Heart left ventricle (tissue), 16 donors: ENCODE measurements at regions not wholly inside any gene's neighbourhood (a gene's known extent, or its start where the extent isn't known, plus 50 kb on each side); places are given as distances from the start of the nearest gene placed in this dataset.

Experiments used
- ATAC-seq, 4 donors: fragments of 200-7000 bp; cut with Tn5 transposase; one replicate each; pipeline ENCODE4 v1.9.1; 2020 to 2022; ENCODE audit warnings: moderate library complexity in 4 of 4, mild to moderate bottlenecking in 3 of 4, moderate number of reproducible peaks in 1 of 4
- DNase-seq, 5 donors: peaks; one replicate each; pipeline ENCODE4 v3.0.0-alpha.2; 2020
- H3K27ac ChIP-seq, 12 donors: fragments of 200-600 bp; sonication (generic) in 4 of 12; one replicate each; pipeline versions ENCODE4 v1.5.0 to v1.8.0; 2016 to 2022; ENCODE audit warnings: mild to moderate bottlenecking in 2 of 12
- H3K27me3 ChIP-seq, 9 donors: fragments of 200-600 bp; sonication (generic) in 2 of 9; one replicate each; pipeline versions ENCODE4 v1.5.1 to v1.8.0; 2016 to 2022; ENCODE audit warnings: mild to moderate bottlenecking in 3 of 9
- H3K36me3 ChIP-seq, 9 donors: fragments of 200-600 bp; sonication (generic) in 2 of 9; one replicate each; pipeline versions ENCODE4 v1.5.0 to v1.8.0; 2018 to 2022; ENCODE audit warnings: mild to moderate bottlenecking in 2 of 9
- H3K4me1 ChIP-seq, 12 donors: fragments of 200-600 bp; sonication (generic) in 4 of 12; one replicate each; pipeline versions ENCODE4 v1.5.0 to v1.8.0; 2016 to 2022; ENCODE audit warnings: mild to moderate bottlenecking in 3 of 12
- H3K4me3 ChIP-seq, 12 donors: fragments of 200-600 bp; sonication (generic) in 4 of 12; one replicate each; pipeline versions ENCODE4 v1.5.0 to v1.8.0; 2017 to 2022; ENCODE audit warnings: mild to moderate bottlenecking in 9 of 12, moderate library complexity in 4 of 12
- H3K9me3 ChIP-seq, 12 donors: fragments of 200-600 bp; sonication (generic) in 4 of 12; one replicate each; pipeline versions ENCODE4 v1.5.0 to v1.8.0; 2016 to 2022; ENCODE audit warnings: mild to moderate bottlenecking in 1 of 12
- POLR2A ChIP-seq, 2 donors: fragments of 450-650 bp; IDR thresholded peaks; one replicate each; pipeline ENCODE4 v1.6.1; 2017; ENCODE audit warnings: antibody characterized with exemption in 2 of 2, mild to moderate bottlenecking in 2 of 2, moderate library complexity in 2 of 2
- WGBS, 4 donors: extraction: QIAGEN DNeasy Blood & Tissue Kit in 2 of 4; methylation state at CpG; one replicate each; pipeline versions ENCODE4 v1.1.5 to v1.1.7; 2013 to 2018; 5-methylcytosine and 5-hydroxymethylcytosine counted together
- intact Hi-C, 10 donors: fragments of 100-400 bp; cut with DNase I; formaldehyde crosslinking; loops; one replicate each; pipeline versions ENCODE4 v1.11.1 to v1.14.2; 2022
- TF ChIP-seq, protein P1 (sequence below), 12 donors: fragments of 200-600 bp; sonication (generic) in 4 of 12; IDR thresholded peaks; one replicate each; pipeline versions ENCODE4 v1.5.0 to v1.8.0; 2018 to 2022; ENCODE audit warnings: antibody characterized with exemption in 12 of 12, mild to moderate bottlenecking in 5 of 12
- donor health status: ischemic (EF 13 %, LVEDD 7.1; RV severe dilation, severe dysfunction).
- donor health status: healthy with polysubstance abuse.
- donor health status: DM: no; HTN: yes; CAD: no.
- donor health status: DM: no; HTN: no; CAD: no.
- donor health status: ischemic (EF 25% LVEDD 6.9; RV normal size, moderate dysfunction).
- donor health status: ischemic (EF 25% LVEDD 5.7; RV mildly dilated, moderate dysfunction).
- donor health status: healthy.
- donor health status: DM: yes; HTN: yes; CAD: no.
- donor health status: ischemic (EF 35%, LVEDD 5.7; RV mildly dilated, moderate dysfunction).
- donor health status: nonischemic (EF 11% LVEDD 7.7; RV severe dilation, severe dysfunction).
- donor health status: DM: yes; HTN: yes; CAD: no.
- donor health status: PGD.
- donor health status: ischemic (EF 29% LVEDD 5.4; RV normal size, mild dysfunction).
- donor health status: nonischemic (EF 23%, LVEDD 6.1; RV moderate dilation, normal function).

DNA sequence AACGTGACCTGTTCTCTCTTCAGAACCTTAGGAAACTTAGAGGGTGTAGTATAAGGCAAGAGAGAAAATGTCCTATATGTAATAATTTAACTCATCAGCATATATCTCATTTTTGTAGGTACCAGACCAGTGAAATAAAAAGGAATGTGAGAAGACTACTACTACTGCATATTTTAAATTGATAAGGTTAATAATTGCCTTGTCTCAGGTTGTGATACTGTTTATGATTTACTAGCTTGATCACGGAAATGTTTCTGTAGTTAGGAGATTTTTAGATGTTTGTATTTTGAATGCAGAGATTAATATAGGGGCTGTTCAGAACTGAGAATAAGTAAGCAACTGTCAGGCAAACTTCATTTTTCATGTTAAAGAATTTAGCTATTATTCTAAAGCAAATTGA is 1563.4 kb downstream of the C4orf33 start:
- 76 to 85% (median 85%) methylated on average over 2 of the region's 2 CpGs for WGBS, 4 donors
- no peak for TF ChIP-seq POLR2A (IDR thresholded peaks at IDR 0.05)
- TF ChIP-seq, protein P1, sequence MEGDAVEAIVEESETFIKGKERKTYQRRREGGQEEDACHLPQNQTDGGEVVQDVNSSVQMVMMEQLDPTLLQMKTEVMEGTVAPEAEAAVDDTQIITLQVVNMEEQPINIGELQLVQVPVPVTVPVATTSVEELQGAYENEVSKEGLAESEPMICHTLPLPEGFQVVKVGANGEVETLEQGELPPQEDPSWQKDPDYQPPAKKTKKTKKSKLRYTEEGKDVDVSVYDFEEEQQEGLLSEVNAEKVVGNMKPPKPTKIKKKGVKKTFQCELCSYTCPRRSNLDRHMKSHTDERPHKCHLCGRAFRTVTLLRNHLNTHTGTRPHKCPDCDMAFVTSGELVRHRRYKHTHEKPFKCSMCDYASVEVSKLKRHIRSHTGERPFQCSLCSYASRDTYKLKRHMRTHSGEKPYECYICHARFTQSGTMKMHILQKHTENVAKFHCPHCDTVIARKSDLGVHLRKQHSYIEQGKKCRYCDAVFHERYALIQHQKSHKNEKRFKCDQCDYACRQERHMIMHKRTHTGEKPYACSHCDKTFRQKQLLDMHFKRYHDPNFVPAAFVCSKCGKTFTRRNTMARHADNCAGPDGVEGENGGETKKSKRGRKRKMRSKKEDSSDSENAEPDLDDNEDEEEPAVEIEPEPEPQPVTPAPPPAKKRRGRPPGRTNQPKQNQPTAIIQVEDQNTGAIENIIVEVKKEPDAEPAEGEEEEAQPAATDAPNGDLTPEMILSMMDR (IDR thresholded peaks at IDR 0.05): no peak
- no peak overlapping the region for H3K4me3 ChIP-seq

DNA sequence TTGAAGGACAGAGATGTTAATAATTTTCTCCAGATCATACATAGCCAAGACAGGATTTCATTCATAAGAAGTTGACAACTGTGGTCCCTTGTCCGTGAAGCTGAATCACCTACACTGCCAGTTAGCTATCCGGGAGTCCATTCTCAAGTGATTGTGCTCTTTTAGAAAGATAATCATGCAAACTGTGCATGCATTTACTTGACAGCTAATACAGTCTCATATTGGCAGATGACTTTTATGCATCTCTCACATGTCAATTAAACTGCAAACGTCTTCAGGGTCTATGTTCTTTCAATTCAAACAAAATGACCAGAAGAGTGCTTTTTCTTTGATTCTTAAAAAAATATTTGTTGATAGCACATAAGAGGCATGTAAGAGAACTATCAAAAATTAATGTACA is 1572.9 kb downstream of the C4orf33 start:
- ATAC-seq (no peak), DNase-seq (no peak)
- Histone ChIP-seq H3K27ac (no peak overlapping the region), H3K36me3 (no peaks in the 10 kb centered on the region), H3K4me1 (no peaks in the 10 kb centered on the region), H3K4me3 (no peak overlapping the region), H3K27me3 (no peaks in the 10 kb centered on the region), H3K9me3 (no peaks in the 10 kb centered on the region)
- intact Hi-C loops: no loop called here
- WGBS, 4 donors: 50 to 54% (median 51%) methylated on average over 3 of the region's 3 CpGs
- TF ChIP-seq, protein P1 (IDR thresholded peaks at IDR 0.05): no peak
- no peak for TF ChIP-seq POLR2A (IDR thresholded peaks at IDR 0.05)

More for the DNA sequence above, 1563.4 kb downstream of the C4orf33 start:
- intact Hi-C loops: no loop called here
- no peaks in the 10 kb centered on the region for H3K36me3 ChIP-seq
- H3K4me1 ChIP-seq: no peaks in the 10 kb centered on the region
- H3K27ac ChIP-seq: no peak overlapping the region
- H3K9me3 ChIP-seq: peaks cover 0 to 16% (median 5%) of the 10 kb centered on the region in 12 donors
- no peaks in the 10 kb centered on the region for H3K27me3 ChIP-seq
- no peak for DNase-seq
- ATAC-seq: no peak

- Histone ChIP-seq H3K27me3 (no peaks in the 10 kb centered on the region), H3K9me3 (no peaks in the 10 kb centered on the region), H3K4me3 (no peak overlapping the region), H3K4me1 (no peaks in the 10 kb centered on the region), H3K27ac (no peak overlapping the region), H3K36me3 (no peaks in the 10 kb centered on the region)
- TF ChIP-seq, protein P1 (IDR thresholded peaks at IDR 0.05): no peak
- TF ChIP-seq POLR2A (IDR thresholded peaks at IDR 0.05): no peak
- ATAC-seq (no peak), DNase-seq (no peak)
- 43 to 53% (median 47%) methylated on average over 2 of the region's 2 CpGs for WGBS, 4 donors
- intact Hi-C loops: no loop called here
Observed at GRCh38 chr4:130675266-130675665, 1579.3 kb downstream of the C4orf33 start.

DNA sequence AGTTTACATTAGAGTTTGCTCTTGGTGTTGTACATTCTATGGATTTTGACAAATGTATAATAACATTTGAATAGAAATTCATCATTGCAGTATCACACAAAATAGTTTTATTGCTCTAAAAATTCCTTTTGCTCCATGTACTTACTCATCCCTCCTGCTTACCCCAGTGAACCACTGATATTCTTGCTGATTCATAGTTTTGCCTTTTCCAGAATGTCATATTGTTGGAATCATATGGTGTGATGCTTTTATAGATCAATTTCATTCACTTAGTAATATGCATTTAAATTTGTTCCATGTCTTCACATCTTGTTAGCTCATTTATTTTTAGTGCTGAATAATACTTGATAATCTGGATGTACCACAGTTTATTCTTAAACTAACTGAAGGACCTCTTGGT is 1593.2 kb downstream of the C4orf33 start:
- peaks cover 0 to 4% (median 0%) of the 10 kb centered on the region in 12 donors for H3K9me3 ChIP-seq
- no peaks in the 10 kb centered on the region for H3K27me3 ChIP-seq
- H3K4me1 ChIP-seq: no peaks in the 10 kb centered on the region
- DNase-seq: no peak
- H3K4me3 ChIP-seq: no peak overlapping the region
- ATAC-seq: no peak
- intact Hi-C loops: no loop called here
- H3K27ac ChIP-seq: no peak overlapping the region
- no peak for TF ChIP-seq POLR2A (IDR thresholded peaks at IDR 0.05)
- TF ChIP-seq, protein P1 (IDR thresholded peaks at IDR 0.05): no peak
- no peaks in the 10 kb centered on the region for H3K36me3 ChIP-seq
